ENCODE measurements at regions not wholly inside any gene's neighbourhood (a gene's known extent, or its start where the extent isn't known, plus 50 kb on each side); places are given as distances from the start of the nearest gene placed in this dataset.

DNA sequence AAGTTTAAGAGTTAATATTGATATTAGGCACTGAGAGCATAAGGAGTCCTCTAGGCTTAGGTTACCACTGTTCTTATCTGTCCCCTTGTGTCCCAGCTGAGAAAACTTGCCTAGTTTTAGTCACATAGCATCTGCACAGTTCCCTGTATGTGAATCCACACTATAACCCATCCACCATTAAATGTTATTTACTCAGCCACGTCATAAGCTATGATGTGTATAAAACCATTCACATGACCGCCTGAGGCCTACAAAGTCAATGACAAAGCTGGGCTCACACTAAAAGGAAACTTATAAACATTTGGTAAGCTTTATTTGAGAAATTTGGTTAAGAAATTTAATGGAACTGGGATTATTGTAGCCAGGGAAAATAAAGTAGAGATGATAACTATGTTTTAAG lies 59.2 kb upstream of the TFAP2D start:
- DNase-seq = no peak

DNA sequence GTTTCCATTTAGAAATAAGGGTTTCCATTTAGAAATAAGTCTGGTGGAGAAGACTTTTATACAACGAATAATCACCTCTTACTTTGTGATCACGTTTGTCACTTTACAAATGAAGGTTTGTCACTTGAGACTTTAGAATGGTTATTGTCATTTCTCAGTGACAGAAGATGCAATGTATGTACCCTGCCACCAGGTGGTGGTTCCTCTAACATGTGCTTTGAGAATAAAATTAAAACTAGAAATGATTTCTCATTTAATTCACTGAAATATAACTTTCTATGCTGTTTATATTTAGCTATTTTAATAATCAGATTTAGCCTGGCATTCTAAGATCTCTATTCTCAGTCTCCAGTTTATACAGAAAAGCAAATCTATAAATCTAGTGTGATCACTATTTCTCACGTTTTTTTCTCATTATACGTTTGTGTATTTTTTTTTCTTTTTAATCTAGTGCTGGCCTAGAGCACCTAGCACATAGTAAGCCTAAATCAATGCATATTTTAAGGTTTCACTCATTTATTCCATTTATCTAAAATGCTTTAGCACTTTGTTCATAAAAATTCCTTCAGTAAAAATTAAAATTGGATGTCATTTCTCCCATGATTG lies 57.4 kb upstream of the TFAP2D start:
- DNase-seq = peak; percentile 12

DNA sequence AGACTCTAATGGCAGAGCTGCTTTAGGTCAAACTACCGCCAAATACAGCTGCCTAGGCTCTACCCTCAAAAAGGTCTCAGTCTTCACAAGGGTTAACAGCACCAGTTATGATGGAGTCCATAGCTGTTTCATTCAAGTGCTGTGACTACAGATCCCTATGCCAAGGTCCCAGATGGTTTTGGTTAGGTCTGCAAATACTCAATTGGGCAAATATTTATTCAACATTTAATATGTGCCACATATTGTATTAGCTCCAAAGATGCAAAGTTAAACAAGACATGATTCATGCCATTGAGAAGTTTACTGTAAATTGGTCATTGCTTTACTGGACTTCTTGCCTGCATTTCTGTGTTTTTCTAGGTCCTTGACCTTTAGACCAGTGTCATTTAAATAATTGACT lies 55.8 kb upstream of the TFAP2D start:
- DNase-seq = no peak

DNA sequence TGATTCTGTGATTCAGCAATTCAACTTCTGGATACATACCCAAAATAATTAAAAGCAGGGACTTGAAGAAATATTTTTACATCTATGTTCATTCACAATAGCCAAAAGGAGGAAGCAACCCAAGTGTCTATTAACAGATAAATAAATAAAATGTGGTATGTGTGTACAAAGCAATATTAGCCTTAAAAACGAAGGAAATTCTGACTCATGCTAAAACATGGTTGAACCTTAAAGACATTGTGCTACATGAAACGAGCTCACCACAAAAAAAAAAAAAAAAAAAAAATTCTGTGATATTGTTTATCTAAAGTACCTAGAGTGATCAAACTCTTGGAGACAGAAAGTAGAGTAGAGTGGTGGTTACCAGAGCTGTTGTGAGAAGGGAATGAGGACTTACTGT lies 54.8 kb upstream of the TFAP2D start:
- DNase-seq = no peak

GRCh38 chr6:50661636-50662035 lies 51.7 kb upstream of the TFAP2D start:
- no peak for DNase-seq

Measured in kidney glomerular epithelial cell (primary cell).